ENCODE measurements at regions not wholly inside any gene's neighbourhood (a gene's known extent, or its start where the extent isn't known, plus 50 kb on each side); places are given as distances from the start of the nearest gene placed in this dataset.

DNA sequence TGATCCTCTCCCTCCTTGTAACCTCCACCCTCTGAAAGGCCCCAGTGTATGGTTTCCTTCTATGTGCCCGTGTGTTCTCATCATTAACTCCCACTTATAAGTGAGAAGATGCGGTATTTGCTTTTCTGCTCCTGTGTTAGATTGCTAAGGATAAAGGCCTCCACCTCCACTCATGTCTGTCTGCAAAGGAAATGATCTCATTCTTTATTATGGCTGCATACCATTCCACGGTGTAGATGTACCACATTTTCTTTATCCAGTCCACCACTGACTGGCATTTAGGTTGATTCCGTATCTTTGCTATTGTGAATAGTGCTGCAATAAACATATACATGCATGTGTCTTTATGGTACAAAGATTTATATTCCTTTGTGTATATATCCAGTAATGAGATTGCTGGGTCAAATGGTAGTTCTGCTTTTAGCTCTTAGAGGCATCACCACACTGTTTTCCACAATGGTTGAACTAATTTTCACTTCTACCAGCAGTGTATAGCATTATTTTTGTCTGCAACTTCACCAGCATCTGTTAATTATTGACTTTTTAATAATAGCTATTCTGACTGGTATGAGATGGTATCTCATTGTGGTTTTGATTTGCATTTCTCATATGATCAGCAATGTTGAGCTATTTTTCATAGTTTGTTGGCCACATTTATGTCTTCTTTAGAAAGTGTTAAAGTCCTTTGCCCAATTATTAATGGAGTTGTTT lies 1030.9 kb downstream of the FSTL5 start:
- H3K56ac ChIP-seq (ENCODE audit: extremely low read depth, insufficient read depth, low read length) = no peak overlapping the region
- H3K9me1 ChIP-seq (ENCODE audit: insufficient read depth, low read length) = no peaks in the 10 kb centered on the region
- H3K4ac ChIP-seq (ENCODE audit: low read depth, low read length) = no peak overlapping the region
- dilution Hi-C loops (cut with HindIII; ENCODE audit: low sequenced_read_pairs, unreplicated experiment) (no loop called here), intact Hi-C loops (cut with micrococcal nuclease) (no loop called here), in situ Hi-C loops (cut with MboI; ENCODE audit: low sequenced_read_pairs) (no loop called here)
- no TSS peak for BruUV-seq (replicated peaks)
- ChIA-PET CTCF (no interaction called here), POLR2A (ENCODE audit: unreplicated experiment) (no interaction called here)
- no peak overlapping the region for H2BK15ac ChIP-seq (ENCODE audit: low read depth, low read length)
- no peaks in the 10 kb centered on the region for H3K4me1 ChIP-seq (ENCODE audit: control insufficient read depth, insufficient read depth, low read length)
- H3K9ac ChIP-seq (ENCODE audit: low read depth, low read length) = no peak overlapping the region
- no peak overlapping the region for H3K27ac ChIP-seq (ENCODE audit: insufficient read depth, low read length)
- no peak overlapping the region for H2AK9ac ChIP-seq (replicated peaks; ENCODE audit: low read depth, low read length, poor library complexity)
- no peaks in the 10 kb centered on the region for H3K79me1 ChIP-seq (ENCODE audit: low read depth in 1 of 2, low read length in 2 of 2)
- H2AFZ ChIP-seq (replicated peaks; ENCODE audit: low read length, poor library complexity) = no peak overlapping the region
- H3K23ac ChIP-seq (ENCODE audit: low read depth, low read length) = no peak overlapping the region
- no peak overlapping the region for H3K4me3 ChIP-seq (ENCODE audit: insufficient read depth, low read depth, low read length)
- H2BK120ac ChIP-seq (ENCODE audit: low read depth, low read length) = no peak overlapping the region
- no peaks in the 10 kb centered on the region for H3K27me3 ChIP-seq (ENCODE audit: control insufficient read depth, insufficient read depth, low read length)
- DNase-seq = no peak
- TF ChIP-seq RFX5 (IDR thresholded peaks at IDR 0.05; ENCODE audit: low read depth, low read length) = no peak
- no peak for TF ChIP-seq USF2 (IDR thresholded peaks at IDR 0.05; ENCODE audit: low read depth, low read length)
- TF ChIP-seq CEBPB (IDR thresholded peaks at IDR 0.05; ENCODE audit: low read depth, low read length) = no peak
- TF ChIP-seq FOS (IDR thresholded peaks at IDR 0.05; ENCODE audit: low read depth, low read length) = no peak
- no peak for TF ChIP-seq ELK1 (IDR thresholded peaks at IDR 0.05; ENCODE audit: borderline replicate concordance, low read depth, low read length)
- no peak for TF ChIP-seq SMC3 (IDR thresholded peaks at IDR 0.05; ENCODE audit: low read depth, low read length)
- TF ChIP-seq MXI1 (IDR thresholded peaks at IDR 0.05; ENCODE audit: borderline replicate concordance, low read depth, low read length) = no peak
- no peak for TF ChIP-seq POLR2A (IDR thresholded peaks at IDR 0.05; ENCODE audit: low read depth, low read length)
- no peak for TF ChIP-seq RCOR1 (IDR thresholded peaks at IDR 0.05; ENCODE audit: insufficient replicate concordance, low read length)
- no peak for TF ChIP-seq RAD21 (IDR thresholded peaks at IDR 0.05; ENCODE audit: low read length)
- no peak for TF ChIP-seq BHLHE40 (IDR thresholded peaks at IDR 0.05; ENCODE audit: low read depth, low read length)
- no peak for TF ChIP-seq CTCF (conservative IDR thresholded peaks at IDR 0.05; ENCODE audit: low read depth, low read length)
- no peak for TF ChIP-seq MAZ (IDR thresholded peaks at IDR 0.05; ENCODE audit: borderline replicate concordance, low read depth, low read length)
- TF ChIP-seq MAFK (IDR thresholded peaks at IDR 0.05; ENCODE audit: low read depth, low read length) = no peak
- no peak for TF ChIP-seq CHD1 (IDR thresholded peaks at IDR 0.05; ENCODE audit: low read depth, low read length)
- no peak for TF ChIP-seq NFE2L2 (IDR thresholded peaks at IDR 0.05; ENCODE audit: low read depth, low read length)
- H3K18ac ChIP-seq (ENCODE audit: low read depth, low read length) = no peak overlapping the region
- no peak overlapping the region for H3K14ac ChIP-seq (replicated peaks; ENCODE audit: low read depth, low read length)
- H3K36me3 ChIP-seq (ENCODE audit: control insufficient read depth, insufficient read depth, low read length) = no peaks in the 10 kb centered on the region
- H4K91ac ChIP-seq (ENCODE audit: insufficient read depth, low read depth, low read length) = no peak overlapping the region
- no peak for ATAC-seq (ENCODE audit: low read depth)
- no CpG with 5 or more reads among the region's 4 CpGs for WGBS, 2 experiments (ENCODE audit: extremely low coverage in 2 of 2, insufficient read length in 1 of 2)
- H2BK20ac ChIP-seq (ENCODE audit: low read depth, low read length) = no peak overlapping the region
- H4K20me1 ChIP-seq (ENCODE audit: insufficient read depth, low read length) = no peaks in the 10 kb centered on the region
- H4K5ac ChIP-seq (ENCODE audit: low read depth, low read length) = no peak overlapping the region
- H2BK5ac ChIP-seq (ENCODE audit: low read depth, low read length, poor library complexity, severe bottlenecking) = no peak overlapping the region
- H3K4me2 ChIP-seq (ENCODE audit: low read depth, low read length) = no peak overlapping the region
- H4K8ac ChIP-seq (ENCODE audit: low read depth in 2 of 2, low read length in 2 of 2) = no peak overlapping the region
- H3K9me3 ChIP-seq (ENCODE audit: control insufficient read depth, insufficient read depth, low read length) = peaks cover 10% of the 10 kb centered on the region; the same call in 1 of the 2 replicates
- H2AK5ac ChIP-seq (ENCODE audit: low read depth, low read length) = no peak overlapping the region

All from IMR-90 (cell line).